ENCODE measurements at regions not wholly inside any gene's neighbourhood (a gene's known extent, or its start where the extent isn't known, plus 50 kb on each side); places are given as distances from the start of the nearest gene placed in this dataset.

GRCh38 chr13:105961438-105961837 lies 574.0 kb downstream of the EFNB2 start:
- H3K4me1 ChIP-seq, result no peaks in the 10 kb centered on the region
- H3K36me3 ChIP-seq, result no peaks in the 10 kb centered on the region
- H3K4me3 ChIP-seq, result no peak overlapping the region
- no peaks in the 10 kb centered on the region for H3K9me3 ChIP-seq
- DNase-seq (ENCODE audit: low spot score), result no peak
- no peak overlapping the region for H3K27ac ChIP-seq
- no peaks in the 10 kb centered on the region for H3K27me3 ChIP-seq
- TF ChIP-seq CTCF (IDR thresholded peaks at IDR 0.05), result no peak

DNA sequence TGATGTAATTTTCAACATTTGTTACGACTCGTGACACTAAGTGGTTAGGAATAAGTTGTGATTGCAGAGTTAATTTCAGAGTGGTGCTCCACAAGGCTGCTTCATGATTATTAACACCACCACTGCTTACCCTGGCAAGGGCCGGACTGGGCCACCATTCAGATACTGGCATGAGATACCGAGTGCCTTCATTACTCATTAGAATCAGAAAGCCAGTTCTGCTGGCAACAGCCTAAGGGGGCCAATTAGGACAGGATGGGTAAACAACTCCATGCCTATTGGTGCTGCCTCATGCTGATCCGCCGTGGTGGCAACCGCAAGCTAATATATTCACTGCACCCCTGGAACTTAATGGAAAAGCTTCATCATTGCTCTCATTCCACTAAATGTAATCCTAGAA lies 575.1 kb downstream of the EFNB2 start:
- no peak for DNase-seq (ENCODE audit: low spot score)
- no peaks in the 10 kb centered on the region for H3K36me3 ChIP-seq
- H3K27ac ChIP-seq, result no peak overlapping the region
- H3K27me3 ChIP-seq, result no peaks in the 10 kb centered on the region
- no peaks in the 10 kb centered on the region for H3K9me3 ChIP-seq
- H3K4me1 ChIP-seq, result no peaks in the 10 kb centered on the region
- TF ChIP-seq CTCF (IDR thresholded peaks at IDR 0.05), result no peak
- H3K4me3 ChIP-seq, result no peak overlapping the region

DNA sequence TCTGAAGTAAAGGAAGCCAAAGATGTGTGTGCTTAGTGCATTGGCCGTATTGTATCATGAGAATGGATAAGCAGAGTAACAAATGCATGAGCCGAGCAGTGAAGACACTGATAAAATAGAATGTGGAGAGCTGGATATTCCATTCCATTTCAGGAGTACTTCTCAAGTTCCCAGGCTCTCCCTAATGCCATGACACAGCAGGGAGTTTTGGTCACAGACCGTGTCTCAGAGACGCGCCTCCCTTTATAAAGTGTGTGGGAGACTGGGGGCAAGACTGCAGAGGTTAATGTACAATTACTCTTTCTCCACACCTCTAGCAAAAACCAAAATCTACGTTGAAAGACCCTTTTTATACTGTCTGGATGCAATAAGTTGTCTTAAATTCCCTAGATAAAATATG lies 575.6 kb downstream of the EFNB2 start:
- H3K4me3 ChIP-seq, result no peak overlapping the region
- H3K27me3 ChIP-seq, result no peaks in the 10 kb centered on the region
- no peak for DNase-seq (ENCODE audit: low spot score)
- TF ChIP-seq CTCF (IDR thresholded peaks at IDR 0.05), result no peak
- no peaks in the 10 kb centered on the region for H3K36me3 ChIP-seq
- no peak overlapping the region for H3K27ac ChIP-seq
- H3K9me3 ChIP-seq, result no peaks in the 10 kb centered on the region
- H3K4me1 ChIP-seq, result no peaks in the 10 kb centered on the region

DNA sequence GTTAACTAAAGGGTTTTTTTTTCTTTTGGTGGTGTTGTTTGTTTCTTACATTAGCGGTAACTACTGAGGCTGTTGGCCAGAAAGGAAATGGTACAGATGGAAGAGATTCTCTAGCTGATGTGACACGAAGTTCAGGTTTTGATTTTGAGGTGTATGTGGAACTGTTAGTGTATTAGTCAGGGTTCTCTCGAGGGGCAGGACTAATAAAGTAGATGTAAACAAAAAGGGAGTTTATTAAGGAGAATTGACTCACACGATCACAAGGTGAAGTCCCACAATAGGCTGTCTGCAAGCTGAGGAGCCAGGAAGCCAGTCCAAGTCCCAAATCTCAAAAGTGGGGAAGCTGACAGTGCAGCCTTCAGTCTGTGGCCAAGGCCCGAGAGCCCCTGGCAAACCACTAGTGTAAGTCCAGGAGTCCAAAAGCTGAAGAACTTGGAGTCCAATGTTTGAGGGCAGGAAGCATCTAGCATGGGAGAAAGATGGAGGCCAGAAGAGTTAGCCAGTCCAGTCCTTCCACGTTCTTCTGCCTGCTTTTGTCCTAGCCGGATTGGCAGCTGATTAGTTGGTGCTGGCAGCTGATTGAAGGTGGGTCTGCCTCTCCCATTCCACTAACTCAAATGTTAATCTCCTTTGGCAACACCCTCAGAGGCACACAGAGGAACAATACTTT lies 577.6 kb downstream of the EFNB2 start:
- Histone ChIP-seq H3K4me3 (no peak overlapping the region), H3K9me3 (no peaks in the 10 kb centered on the region), H3K4me1 (no peaks in the 10 kb centered on the region), H3K36me3 (no peaks in the 10 kb centered on the region), H3K27ac (no peak overlapping the region), H3K27me3 (no peaks in the 10 kb centered on the region)
- TF ChIP-seq CTCF (IDR thresholded peaks at IDR 0.05), result no peak
- no peak for DNase-seq (ENCODE audit: low spot score)

- H3K27me3 ChIP-seq, result no peaks in the 10 kb centered on the region
- no peak overlapping the region for H3K4me3 ChIP-seq
- no peak for TF ChIP-seq CTCF (IDR thresholded peaks at IDR 0.05)
- no peak overlapping the region for H3K27ac ChIP-seq
- H3K9me3 ChIP-seq, result no peaks in the 10 kb centered on the region
- no peaks in the 10 kb centered on the region for H3K36me3 ChIP-seq
- no peaks in the 10 kb centered on the region for H3K4me1 ChIP-seq
- DNase-seq (ENCODE audit: low spot score), result no peak
Measured at GRCh38 chr13:105956921-105957320, 578.5 kb downstream of the EFNB2 start.

DNA sequence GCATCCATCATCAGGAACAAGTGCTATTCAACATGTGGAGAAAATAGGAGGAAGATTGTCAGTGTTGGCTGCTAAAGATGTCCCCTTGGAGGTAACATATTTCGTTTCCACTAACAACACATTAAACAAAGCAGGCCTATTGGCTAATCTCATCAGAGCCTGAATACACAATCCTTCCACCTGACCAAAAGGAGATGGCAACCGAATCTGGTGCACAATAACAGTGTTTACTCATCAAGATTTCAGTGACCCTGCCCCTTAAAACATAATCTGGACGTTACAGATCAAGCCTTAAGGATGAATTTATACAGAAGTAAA lies 582.5 kb downstream of the EFNB2 start:
- Histone ChIP-seq H3K4me1 (no peaks in the 10 kb centered on the region), H3K27ac (no peak overlapping the region), H3K27me3 (no peaks in the 10 kb centered on the region), H3K9me3 (no peaks in the 10 kb centered on the region), H3K4me3 (no peak overlapping the region), H3K36me3 (no peaks in the 10 kb centered on the region)
- DNase-seq (ENCODE audit: low spot score), result no peak
- TF ChIP-seq CTCF (IDR thresholded peaks at IDR 0.05), result no peak

Data from right atrium auricular region (tissue), 2 donors.